Kidney (tissue), 13 donors: ENCODE measurements at regions not wholly inside any gene's neighbourhood (a gene's known extent, or its start where the extent isn't known, plus 50 kb on each side); places are given as distances from the start of the nearest gene placed in this dataset.

ENCODE experiments used
- DNase-seq, 5 donors: peaks; one replicate each; pipeline ENCODE4 v3.0.0-alpha.2; 2013 to 2020
- FAIRE-seq: peaks from 2 replicates; lab custom pipeline; 2012; peaks lifted over from hg19 to GRCh38; lab: Jason Lieb, UNC
- H3K27ac ChIP-seq, 2 donors: one replicate each; pipeline ENCODE4 v1.7.0; 2013; ENCODE audit warnings: low read depth in 2 of 2, low read length in 2 of 2, inconsistent platforms in 1 of 2
- H3K27me3 ChIP-seq: one replicate; pipeline ENCODE4 v1.7.1; 2013; ENCODE audit warnings: low read length, inconsistent platforms; ENCODE audit not compliant: control insufficient read depth, insufficient read depth
- H3K36me3 ChIP-seq, 3 donors: one replicate each; pipeline versions ENCODE4 v1.7.0 to v1.7.1; 2013; ENCODE audit warnings: low read length in 3 of 3, control low read depth in 1 of 3, inconsistent platforms in 1 of 3; ENCODE audit not compliant: insufficient read depth in 3 of 3, control insufficient read depth in 2 of 3
- H3K4me1 ChIP-seq, 3 donors: one replicate each; pipeline versions ENCODE4 v1.7.0 to v1.7.1; 2013; ENCODE audit warnings: low read length in 3 of 3, inconsistent platforms in 1 of 3, low read depth in 1 of 3; ENCODE audit not compliant: control insufficient read depth in 2 of 3, insufficient read depth in 2 of 3
- H3K4me3 ChIP-seq, 3 donors: one replicate each; pipeline versions ENCODE4 v1.7.0 to v1.8.1; 2013; ENCODE audit warnings: low read length in 3 of 3, control low read depth in 1 of 3, inconsistent platforms in 1 of 3
- H3K9ac ChIP-seq, 3 donors: one replicate each; pipeline versions ENCODE4 v1.7.0 to v1.7.1; 2013; ENCODE audit warnings: low read length in 3 of 3, control low read depth in 1 of 3, inconsistent platforms in 1 of 3
- H3K9me3 ChIP-seq, 3 donors: one replicate each; pipeline versions ENCODE4 v1.7.0 to v1.7.1; 2013; ENCODE audit warnings: low read length in 3 of 3, control low read depth in 1 of 3, inconsistent platforms in 1 of 3; ENCODE audit not compliant: control insufficient read depth in 2 of 3, insufficient read depth in 1 of 3
- CTCF ChIP-seq: IDR thresholded peaks from 3 replicates; pipeline ENCODE4 v1.5.1; 2012; ENCODE audit warnings: mild to moderate bottlenecking, moderate library complexity, borderline replicate concordance; ENCODE audit not compliant: insufficient read depth; ENCODE audit errors: extremely low read depth
- intact Hi-C: fragments of 100-400 bp; cut with DNase I; formaldehyde crosslinking; loops from one replicate; pipeline ENCODE4 v1.11.1; 2022
- donor health status: control.
- donor health status: control.
- donor health status: control.
- donor health status: control.
- donor health status: control.
- donor health status: DM: yes; HTN: yes; CAD: no.
- donor health status: Normal renal cell carcinoma (clear cell type).

GRCh38 chr21:35963920-35964451, 96.3 kb downstream of the SETD4 start:
- TF ChIP-seq CTCF, result no peak
- FAIRE-seq, result no peak

GRCh38 chr21:35962917-35963316, 97.4 kb downstream of the SETD4 start:
- DNase-seq (no peak), FAIRE-seq (no peak)
- Histone ChIP-seq H3K36me3 (no peaks in the 10 kb centered on the region), H3K4me3 (no peak overlapping the region), H3K9me3 (peaks cover 0 to 2% (median 0%) of the 10 kb centered on the region in 3 donors), H3K27me3 (no peaks in the 10 kb centered on the region), H3K9ac (no peak overlapping the region), H3K27ac (no peak overlapping the region), H3K4me1 (no peaks in the 10 kb centered on the region)
- intact Hi-C loops, result no loop called here
- TF ChIP-seq CTCF, result no peak

More at GRCh38 chr21:35963920-35964451, 96.3 kb downstream of the SETD4 start:
- DNase-seq, result no peak
- H3K27me3 ChIP-seq, result no peaks in the 10 kb centered on the region
- H3K9me3 ChIP-seq, result no peaks in the 10 kb centered on the region
- H3K36me3 ChIP-seq, result no peaks in the 10 kb centered on the region
- H3K9ac ChIP-seq, result no peak overlapping the region
- no peak overlapping the region for H3K27ac ChIP-seq
- H3K4me3 ChIP-seq, result no peak overlapping the region
- intact Hi-C loops, result no loop called here
- no peaks in the 10 kb centered on the region for H3K4me1 ChIP-seq

- H3K9ac ChIP-seq, result no peak overlapping the region
- no peaks in the 10 kb centered on the region for H3K4me1 ChIP-seq
- H3K4me3 ChIP-seq, result no peak overlapping the region
- no peak for TF ChIP-seq CTCF
- intact Hi-C loops, result no loop called here
- no peaks in the 10 kb centered on the region for H3K36me3 ChIP-seq
- H3K9me3 ChIP-seq, result peaks cover 0 to 4% (median 0%) of the 10 kb centered on the region in 3 donors
- no peak overlapping the region for H3K27ac ChIP-seq
- FAIRE-seq, result no peak
- DNase-seq, result no peak
- H3K27me3 ChIP-seq, result no peaks in the 10 kb centered on the region
Measured at GRCh38 chr21:35954066-35954465, 106.3 kb downstream of the SETD4 start.

GRCh38 chr21:35953597-35953996, 106.7 kb downstream of the SETD4 start:
- DNase-seq, result no peak
- H3K4me1 ChIP-seq, result no peaks in the 10 kb centered on the region
- TF ChIP-seq CTCF, result no peak
- FAIRE-seq, result no peak
- no peaks in the 10 kb centered on the region for H3K27me3 ChIP-seq
- H3K27ac ChIP-seq, result no peak overlapping the region
- H3K36me3 ChIP-seq, result no peaks in the 10 kb centered on the region
- no peak overlapping the region for H3K4me3 ChIP-seq
- H3K9me3 ChIP-seq, result peaks cover 0 to 4% (median 0%) of the 10 kb centered on the region in 3 donors
- intact Hi-C loops, result no loop called here
- H3K9ac ChIP-seq, result no peak overlapping the region
